Heart left ventricle (tissue), 16 donors: ENCODE measurements at regions not wholly inside any gene's neighbourhood (a gene's known extent, or its start where the extent isn't known, plus 50 kb on each side); places are given as distances from the start of the nearest gene placed in this dataset.

Experiments
- ATAC-seq, 4 donors: fragments of 200-7000 bp; cut with Tn5 transposase; one replicate each; pipeline ENCODE4 v1.9.1; 2020 to 2022; ENCODE audit warnings: moderate library complexity in 4 of 4, mild to moderate bottlenecking in 3 of 4, moderate number of reproducible peaks in 1 of 4
- DNase-seq, 5 donors: peaks; one replicate each; pipeline ENCODE4 v3.0.0-alpha.2; 2020
- H3K27ac ChIP-seq, 12 donors: fragments of 200-600 bp; sonication (generic) in 4 of 12; one replicate each; pipeline versions ENCODE4 v1.5.0 to v1.8.0; 2016 to 2022; ENCODE audit warnings: mild to moderate bottlenecking in 2 of 12
- H3K27me3 ChIP-seq, 9 donors: fragments of 200-600 bp; sonication (generic) in 2 of 9; one replicate each; pipeline versions ENCODE4 v1.5.1 to v1.8.0; 2016 to 2022; ENCODE audit warnings: mild to moderate bottlenecking in 3 of 9
- H3K36me3 ChIP-seq, 9 donors: fragments of 200-600 bp; sonication (generic) in 2 of 9; one replicate each; pipeline versions ENCODE4 v1.5.0 to v1.8.0; 2018 to 2022; ENCODE audit warnings: mild to moderate bottlenecking in 2 of 9
- H3K4me1 ChIP-seq, 12 donors: fragments of 200-600 bp; sonication (generic) in 4 of 12; one replicate each; pipeline versions ENCODE4 v1.5.0 to v1.8.0; 2016 to 2022; ENCODE audit warnings: mild to moderate bottlenecking in 3 of 12
- H3K4me3 ChIP-seq, 12 donors: fragments of 200-600 bp; sonication (generic) in 4 of 12; one replicate each; pipeline versions ENCODE4 v1.5.0 to v1.8.0; 2017 to 2022; ENCODE audit warnings: mild to moderate bottlenecking in 9 of 12, moderate library complexity in 4 of 12
- H3K9me3 ChIP-seq, 12 donors: fragments of 200-600 bp; sonication (generic) in 4 of 12; one replicate each; pipeline versions ENCODE4 v1.5.0 to v1.8.0; 2016 to 2022; ENCODE audit warnings: mild to moderate bottlenecking in 1 of 12
- POLR2A ChIP-seq, 2 donors: fragments of 450-650 bp; IDR thresholded peaks; one replicate each; pipeline ENCODE4 v1.6.1; 2017; ENCODE audit warnings: antibody characterized with exemption in 2 of 2, mild to moderate bottlenecking in 2 of 2, moderate library complexity in 2 of 2
- WGBS, 4 donors: extraction: QIAGEN DNeasy Blood & Tissue Kit in 2 of 4; methylation state at CpG; one replicate each; pipeline versions ENCODE4 v1.1.5 to v1.1.7; 2013 to 2018; 5-methylcytosine and 5-hydroxymethylcytosine counted together
- intact Hi-C, 10 donors: fragments of 100-400 bp; cut with DNase I; formaldehyde crosslinking; loops; one replicate each; pipeline versions ENCODE4 v1.11.1 to v1.14.2; 2022
- TF ChIP-seq, protein P1 (sequence below), 12 donors: fragments of 200-600 bp; sonication (generic) in 4 of 12; IDR thresholded peaks; one replicate each; pipeline versions ENCODE4 v1.5.0 to v1.8.0; 2018 to 2022; ENCODE audit warnings: antibody characterized with exemption in 12 of 12, mild to moderate bottlenecking in 5 of 12
- donor health status: ischemic (EF 13 %, LVEDD 7.1; RV severe dilation, severe dysfunction).
- donor health status: healthy with polysubstance abuse.
- donor health status: DM: no; HTN: yes; CAD: no.
- donor health status: DM: no; HTN: no; CAD: no.
- donor health status: ischemic (EF 25% LVEDD 6.9; RV normal size, moderate dysfunction).
- donor health status: ischemic (EF 25% LVEDD 5.7; RV mildly dilated, moderate dysfunction).
- donor health status: healthy.
- donor health status: DM: yes; HTN: yes; CAD: no.
- donor health status: ischemic (EF 35%, LVEDD 5.7; RV mildly dilated, moderate dysfunction).
- donor health status: nonischemic (EF 11% LVEDD 7.7; RV severe dilation, severe dysfunction).
- donor health status: DM: yes; HTN: yes; CAD: no.
- donor health status: PGD.
- donor health status: ischemic (EF 29% LVEDD 5.4; RV normal size, mild dysfunction).
- donor health status: nonischemic (EF 23%, LVEDD 6.1; RV moderate dilation, normal function).

DNA sequence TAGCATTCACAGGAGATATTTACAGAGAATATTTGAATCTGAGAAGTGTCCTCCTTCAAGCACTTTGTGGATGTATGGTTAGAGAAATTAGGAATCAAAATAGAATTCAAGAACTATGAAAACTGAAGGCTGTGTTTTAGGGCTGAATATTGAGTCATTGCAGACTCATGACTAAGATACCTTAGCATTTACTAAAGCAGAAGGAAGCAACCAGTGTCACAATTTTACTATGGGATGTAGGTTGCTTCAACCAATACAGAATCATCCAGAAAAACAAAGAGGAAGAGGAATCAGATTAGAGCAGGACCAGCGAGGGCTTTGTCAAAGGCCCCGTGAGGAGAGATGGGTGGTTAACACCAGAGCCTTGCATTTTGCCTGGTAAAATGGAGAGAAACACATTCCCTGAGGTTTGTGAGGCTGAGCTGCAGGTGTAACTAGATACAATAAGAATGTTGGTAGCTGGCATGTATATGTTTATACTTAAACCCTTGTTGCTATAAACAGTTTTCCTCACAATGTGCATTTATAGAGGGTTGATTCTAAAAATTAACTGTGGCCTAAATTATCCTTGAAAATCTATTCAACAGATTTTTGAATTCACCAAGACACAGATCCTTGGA, 518.1 kb downstream of the AGTPBP1 start:
- WGBS, 4 donors, result 87 to 95% (median 89%) methylated on average over 2 of the region's 2 CpGs
- peaks cover 0 to 6% (median 0%) of the 10 kb centered on the region in 12 donors for H3K4me1 ChIP-seq
- TF ChIP-seq POLR2A (IDR thresholded peaks at IDR 0.05), result no peak
- TF ChIP-seq, protein P1, sequence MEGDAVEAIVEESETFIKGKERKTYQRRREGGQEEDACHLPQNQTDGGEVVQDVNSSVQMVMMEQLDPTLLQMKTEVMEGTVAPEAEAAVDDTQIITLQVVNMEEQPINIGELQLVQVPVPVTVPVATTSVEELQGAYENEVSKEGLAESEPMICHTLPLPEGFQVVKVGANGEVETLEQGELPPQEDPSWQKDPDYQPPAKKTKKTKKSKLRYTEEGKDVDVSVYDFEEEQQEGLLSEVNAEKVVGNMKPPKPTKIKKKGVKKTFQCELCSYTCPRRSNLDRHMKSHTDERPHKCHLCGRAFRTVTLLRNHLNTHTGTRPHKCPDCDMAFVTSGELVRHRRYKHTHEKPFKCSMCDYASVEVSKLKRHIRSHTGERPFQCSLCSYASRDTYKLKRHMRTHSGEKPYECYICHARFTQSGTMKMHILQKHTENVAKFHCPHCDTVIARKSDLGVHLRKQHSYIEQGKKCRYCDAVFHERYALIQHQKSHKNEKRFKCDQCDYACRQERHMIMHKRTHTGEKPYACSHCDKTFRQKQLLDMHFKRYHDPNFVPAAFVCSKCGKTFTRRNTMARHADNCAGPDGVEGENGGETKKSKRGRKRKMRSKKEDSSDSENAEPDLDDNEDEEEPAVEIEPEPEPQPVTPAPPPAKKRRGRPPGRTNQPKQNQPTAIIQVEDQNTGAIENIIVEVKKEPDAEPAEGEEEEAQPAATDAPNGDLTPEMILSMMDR (IDR thresholded peaks at IDR 0.05), result no peak
- no peak overlapping the region for H3K27ac ChIP-seq
- no peaks in the 10 kb centered on the region for H3K27me3 ChIP-seq
- DNase-seq (no peak), ATAC-seq (no peak)
- intact Hi-C loops, result no loop called here
- H3K4me3 ChIP-seq, result no peak overlapping the region
- H3K9me3 ChIP-seq, result no peaks in the 10 kb centered on the region
- H3K36me3 ChIP-seq, result no peaks in the 10 kb centered on the region

DNA sequence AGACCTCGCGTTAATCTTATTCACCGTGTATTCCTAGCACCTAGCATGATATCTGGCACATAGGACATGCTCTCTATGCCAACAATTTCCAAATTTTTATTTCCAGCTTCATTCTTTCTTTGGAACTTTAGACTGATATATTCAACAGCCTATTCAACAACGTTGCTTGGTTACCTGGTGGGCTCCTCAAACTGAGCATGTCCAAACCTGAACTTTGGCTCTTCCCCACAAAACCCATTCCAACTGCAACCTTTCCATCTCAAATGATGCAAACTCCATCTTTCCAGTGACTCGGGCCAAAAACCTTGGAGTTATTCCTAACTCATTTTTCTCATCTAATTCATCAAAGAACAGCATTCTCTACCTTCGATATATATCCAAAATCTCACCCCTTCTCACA, 525.2 kb downstream of the AGTPBP1 start:
- Histone ChIP-seq H3K36me3 (no peaks in the 10 kb centered on the region), H3K27me3 (no peaks in the 10 kb centered on the region), H3K9me3 (no peaks in the 10 kb centered on the region), H3K4me3 (no peak overlapping the region), H3K4me1 (no peaks in the 10 kb centered on the region), H3K27ac (no peak overlapping the region)
- ATAC-seq, result no peak
- intact Hi-C loops, result no loop called here
- DNase-seq, result no peak
- WGBS, 4 donors, result 89 to 94% (median 90%) methylated on average over 6 of the region's 6 CpGs
- TF ChIP-seq POLR2A (IDR thresholded peaks at IDR 0.05), result no peak
- TF ChIP-seq, protein P1 (IDR thresholded peaks at IDR 0.05), result no peak

GRCh38 chr9:85215961-85216360, 525.8 kb downstream of the AGTPBP1 start:
- no peaks in the 10 kb centered on the region for H3K9me3 ChIP-seq
- DNase-seq (no peak), ATAC-seq (no peak)
- intact Hi-C loops, result no loop called here
- TF ChIP-seq POLR2A (IDR thresholded peaks at IDR 0.05), result no peak
- TF ChIP-seq, protein P1 (IDR thresholded peaks at IDR 0.05), result no peak
- no peak overlapping the region for H3K27ac ChIP-seq
- no peaks in the 10 kb centered on the region for H3K4me1 ChIP-seq
- H3K27me3 ChIP-seq, result no peaks in the 10 kb centered on the region
- no peak overlapping the region for H3K4me3 ChIP-seq
- H3K36me3 ChIP-seq, result no peaks in the 10 kb centered on the region

DNA sequence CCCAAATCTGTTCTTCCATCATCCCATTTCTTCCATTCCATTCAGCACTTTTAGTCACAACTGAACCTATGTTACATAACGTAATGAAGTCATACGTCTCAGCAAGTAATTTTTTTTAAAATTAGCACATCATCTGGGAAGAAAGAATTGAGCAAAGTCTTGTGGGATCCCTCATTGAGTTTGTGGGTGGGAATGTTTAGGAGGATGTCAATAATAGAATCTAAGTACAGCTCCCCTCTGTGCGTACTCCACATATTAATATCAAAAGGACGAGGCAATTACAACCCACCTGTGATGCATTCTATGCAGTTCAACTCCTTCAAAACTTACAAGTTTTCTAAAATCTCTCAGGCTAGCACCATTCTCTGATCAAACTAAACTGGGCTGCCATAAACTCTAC, 526.3 kb downstream of the AGTPBP1 start:
- H3K27ac ChIP-seq, result no peak overlapping the region
- intact Hi-C loops, result no loop called here
- no peaks in the 10 kb centered on the region for H3K27me3 ChIP-seq
- no peaks in the 10 kb centered on the region for H3K36me3 ChIP-seq
- H3K9me3 ChIP-seq, result no peaks in the 10 kb centered on the region
- DNase-seq (no peak), ATAC-seq (no peak)
- 91 to 94% (median 92%) methylated on average over 4 of the region's 4 CpGs for WGBS, 4 donors
- H3K4me1 ChIP-seq, result no peaks in the 10 kb centered on the region
- no peak overlapping the region for H3K4me3 ChIP-seq
- TF ChIP-seq, protein P1 (IDR thresholded peaks at IDR 0.05), result no peak
- TF ChIP-seq POLR2A (IDR thresholded peaks at IDR 0.05), result no peak
